ENCODE measurements at regions not wholly inside any gene's neighbourhood (a gene's known extent, or its start where the extent isn't known, plus 50 kb on each side); places are given as distances from the start of the nearest gene placed in this dataset.

DNA sequence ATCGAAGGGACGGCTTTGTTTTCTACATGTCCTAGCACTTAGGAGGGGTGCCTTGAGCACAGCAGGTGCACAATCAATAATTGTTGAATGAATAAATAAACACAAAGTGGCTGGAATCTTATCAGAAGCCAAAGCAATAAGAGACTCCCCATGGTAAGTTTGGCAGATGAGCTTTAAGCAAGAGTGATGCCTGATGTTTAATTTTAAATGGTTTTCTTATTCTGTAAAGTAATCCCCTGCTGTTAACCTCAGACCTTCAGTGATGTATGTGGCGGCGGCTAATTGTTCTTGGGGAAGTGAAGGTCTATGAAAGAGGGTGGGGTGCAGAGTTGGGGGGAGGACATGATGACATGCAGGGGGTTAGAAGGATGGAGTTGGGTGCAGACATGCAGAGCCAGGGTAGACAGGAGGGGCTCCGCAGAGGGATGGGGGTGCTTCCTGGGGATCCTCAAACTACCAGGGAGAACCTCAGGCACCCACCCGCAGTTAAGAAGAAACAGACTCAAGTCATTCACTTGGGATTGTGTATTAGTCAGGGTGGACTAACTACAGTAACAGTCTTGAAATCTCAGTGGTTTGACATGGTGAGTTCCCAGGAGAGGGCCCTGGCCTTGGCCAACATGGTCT, 65.7 kb upstream of the SHB start:
- no peak overlapping the region for H3K27ac ChIP-seq (ENCODE audit: low read length)
- no peak overlapping the region for H3K9ac ChIP-seq (ENCODE audit: low read length)
- H2AFZ ChIP-seq (ENCODE audit: low read depth, low read length), result no peak overlapping the region
- no peak overlapping the region for H3K4me3 ChIP-seq (ENCODE audit: low read length)
- peaks cover 15% of the 10 kb centered on the region for H3K27me3 ChIP-seq (ENCODE audit: low read depth, low read length)
- no peaks in the 10 kb centered on the region for H4K20me1 ChIP-seq (ENCODE audit: insufficient read depth, low read length)
- H3K9me3 ChIP-seq (ENCODE audit: insufficient read depth, low read length), result no peaks in the 10 kb centered on the region
- H3K79me2 ChIP-seq (ENCODE audit: low read length), result no peaks in the 10 kb centered on the region
- H3K36me3 ChIP-seq (replicated peaks; ENCODE audit: low read depth, low read length), result no peaks in the 10 kb centered on the region
- no peaks in the 10 kb centered on the region for H3K4me1 ChIP-seq (ENCODE audit: low read length)
- no peak overlapping the region for H3K4me2 ChIP-seq (ENCODE audit: low read length)
- no peak for TF ChIP-seq EZH2phosphoT487 (IDR thresholded peaks at IDR 0.05; ENCODE audit: low read depth)
- TF ChIP-seq, protein P1, sequence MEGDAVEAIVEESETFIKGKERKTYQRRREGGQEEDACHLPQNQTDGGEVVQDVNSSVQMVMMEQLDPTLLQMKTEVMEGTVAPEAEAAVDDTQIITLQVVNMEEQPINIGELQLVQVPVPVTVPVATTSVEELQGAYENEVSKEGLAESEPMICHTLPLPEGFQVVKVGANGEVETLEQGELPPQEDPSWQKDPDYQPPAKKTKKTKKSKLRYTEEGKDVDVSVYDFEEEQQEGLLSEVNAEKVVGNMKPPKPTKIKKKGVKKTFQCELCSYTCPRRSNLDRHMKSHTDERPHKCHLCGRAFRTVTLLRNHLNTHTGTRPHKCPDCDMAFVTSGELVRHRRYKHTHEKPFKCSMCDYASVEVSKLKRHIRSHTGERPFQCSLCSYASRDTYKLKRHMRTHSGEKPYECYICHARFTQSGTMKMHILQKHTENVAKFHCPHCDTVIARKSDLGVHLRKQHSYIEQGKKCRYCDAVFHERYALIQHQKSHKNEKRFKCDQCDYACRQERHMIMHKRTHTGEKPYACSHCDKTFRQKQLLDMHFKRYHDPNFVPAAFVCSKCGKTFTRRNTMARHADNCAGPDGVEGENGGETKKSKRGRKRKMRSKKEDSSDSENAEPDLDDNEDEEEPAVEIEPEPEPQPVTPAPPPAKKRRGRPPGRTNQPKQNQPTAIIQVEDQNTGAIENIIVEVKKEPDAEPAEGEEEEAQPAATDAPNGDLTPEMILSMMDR (IDR thresholded peaks at IDR 0.05; ENCODE audit: low read depth, low read length), result no peak

GRCh38 chr9:38133595-38133994, 64.6 kb upstream of the SHB start:
- Histone ChIP-seq H3K36me3 (replicated peaks; ENCODE audit: low read depth, low read length) (no peaks in the 10 kb centered on the region), H3K9ac (ENCODE audit: low read length) (no peak overlapping the region), H3K4me1 (ENCODE audit: low read length) (no peaks in the 10 kb centered on the region), H3K9me3 (ENCODE audit: insufficient read depth, low read length) (no peaks in the 10 kb centered on the region), H4K20me1 (ENCODE audit: insufficient read depth, low read length) (no peaks in the 10 kb centered on the region), H3K27me3 (ENCODE audit: low read depth, low read length) (peaks cover 10% of the 10 kb centered on the region), H3K4me3 (ENCODE audit: low read length) (no peak overlapping the region), H3K79me2 (ENCODE audit: low read length) (no peaks in the 10 kb centered on the region), H3K27ac (ENCODE audit: low read length) (no peak overlapping the region), H3K4me2 (ENCODE audit: low read length) (no peak overlapping the region), H2AFZ (ENCODE audit: low read depth, low read length) (no peak overlapping the region)
- TF ChIP-seq EZH2phosphoT487 (IDR thresholded peaks at IDR 0.05; ENCODE audit: low read depth), result no peak
- TF ChIP-seq, protein P1 (IDR thresholded peaks at IDR 0.05; ENCODE audit: low read depth, low read length), result no peak

DNA sequence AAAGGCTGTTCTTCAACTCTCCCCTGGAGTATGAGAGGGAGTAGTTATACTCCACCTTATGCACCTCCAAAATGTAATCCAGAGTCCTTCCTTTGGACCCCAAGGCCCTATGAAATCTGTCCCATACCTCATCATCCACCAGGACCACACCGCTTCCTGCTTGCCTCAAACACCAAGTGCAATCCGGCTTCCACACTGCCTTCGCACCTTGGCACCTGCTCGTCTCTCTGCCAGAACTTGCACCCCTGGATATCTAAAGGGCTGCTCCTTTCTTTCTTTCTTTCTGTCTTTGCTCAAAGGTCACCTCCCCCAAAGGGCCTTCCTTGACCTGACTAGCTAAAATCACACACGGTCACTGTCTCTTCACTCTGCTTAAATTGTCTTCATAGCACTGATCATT, 63.9 kb upstream of the SHB start:
- Histone ChIP-seq H3K79me2 (ENCODE audit: low read length) (no peaks in the 10 kb centered on the region), H3K4me3 (ENCODE audit: low read length) (no peak overlapping the region), H3K4me1 (ENCODE audit: low read length) (no peaks in the 10 kb centered on the region), H3K4me2 (ENCODE audit: low read length) (no peak overlapping the region), H3K36me3 (replicated peaks; ENCODE audit: low read depth, low read length) (no peaks in the 10 kb centered on the region), H3K9me3 (ENCODE audit: insufficient read depth, low read length) (no peaks in the 10 kb centered on the region), H3K27ac (ENCODE audit: low read length) (no peak overlapping the region), H3K9ac (ENCODE audit: low read length) (no peak overlapping the region), H4K20me1 (ENCODE audit: insufficient read depth, low read length) (no peaks in the 10 kb centered on the region), H2AFZ (ENCODE audit: low read depth, low read length) (no peak overlapping the region), H3K27me3 (ENCODE audit: low read depth, low read length) (peaks cover 9% of the 10 kb centered on the region)
- TF ChIP-seq, protein P1 (IDR thresholded peaks at IDR 0.05; ENCODE audit: low read depth, low read length), result no peak
- no peak for TF ChIP-seq EZH2phosphoT487 (IDR thresholded peaks at IDR 0.05; ENCODE audit: low read depth)

- Histone ChIP-seq H3K9me3 (ENCODE audit: insufficient read depth, low read length) (no peaks in the 10 kb centered on the region), H3K36me3 (replicated peaks; ENCODE audit: low read depth, low read length) (no peaks in the 10 kb centered on the region), H3K27me3 (ENCODE audit: low read depth, low read length) (peaks cover 10% of the 10 kb centered on the region; the same call in 1 of the 2 replicates), H4K20me1 (ENCODE audit: insufficient read depth, low read length) (no peaks in the 10 kb centered on the region), H2AFZ (ENCODE audit: low read depth, low read length) (no peak overlapping the region), H3K27ac (ENCODE audit: low read length) (no peak overlapping the region), H3K4me3 (ENCODE audit: low read length) (no peak overlapping the region), H3K79me2 (ENCODE audit: low read length) (no peaks in the 10 kb centered on the region), H3K9ac (ENCODE audit: low read length) (no peak overlapping the region), H3K4me1 (ENCODE audit: low read length) (no peaks in the 10 kb centered on the region), H3K4me2 (ENCODE audit: low read length) (no peak overlapping the region)
- no peak for TF ChIP-seq EZH2phosphoT487 (IDR thresholded peaks at IDR 0.05; ENCODE audit: low read depth)
- TF ChIP-seq, protein P1 (IDR thresholded peaks at IDR 0.05; ENCODE audit: low read depth, low read length), result no peak
Measured at GRCh38 chr9:38131729-38132128, 62.7 kb upstream of the SHB start.

All from OCI-LY3 (cell line).